Cerebellar cortex (tissue), 1 donor: ENCODE measurements at regions not wholly inside any gene's neighbourhood (a gene's known extent, or its start where the extent isn't known, plus 50 kb on each side); places are given as distances from the start of the nearest gene placed in this dataset.
"Not testable (repeated sequence)": the region's sequence is repeated elsewhere in the genome, so short reads cannot be mapped to it uniquely, and the experiment has no call there.

Source experiments
- DNase-seq: peaks from one replicate; pipeline ENCODE4 v3.0.0-alpha.2; 2015; ENCODE audit warnings: low spot score

GRCh38 chr14:25316007-25316406, 266.1 kb upstream of the STXBP6 start:
- DNase-seq, result not testable (repeated sequence)

- no peak for DNase-seq
These were observed 258.3 kb upstream of the STXBP6 start for GRCh38 chr14:25308244-25308643.

- DNase-seq, result no peak
These were observed 254.0 kb upstream of the STXBP6 start for GRCh38 chr14:25303934-25304333.

- DNase-seq, result no peak
These were observed 248.3 kb upstream of the STXBP6 start for GRCh38 chr14:25298238-25298637.

- DNase-seq, result not testable (repeated sequence)
These were observed 240.2 kb upstream of the STXBP6 start for GRCh38 chr14:25290154-25290553.

GRCh38 chr14:25274529-25274928, 224.6 kb upstream of the STXBP6 start:
- DNase-seq, result no peak

- no peak for DNase-seq
These were observed 217.2 kb upstream of the STXBP6 start for GRCh38 chr14:25267186-25267585.

- DNase-seq, result no peak
These were observed 209.5 kb upstream of the STXBP6 start for GRCh38 chr14:25259470-25259869.

- no peak for DNase-seq
These were observed 202.8 kb upstream of the STXBP6 start for GRCh38 chr14:25252793-25253192.

GRCh38 chr14:25250516-25250915, 200.6 kb upstream of the STXBP6 start:
- DNase-seq, result no peak

- no peak for DNase-seq
These were observed 197.7 kb upstream of the STXBP6 start for GRCh38 chr14:25247609-25248008.

GRCh38 chr14:25246751-25247150, 196.8 kb upstream of the STXBP6 start:
- DNase-seq, result no peak

GRCh38 chr14:25239170-25239569, 189.2 kb upstream of the STXBP6 start:
- no peak for DNase-seq

GRCh38 chr14:25237845-25238244, 187.9 kb upstream of the STXBP6 start:
- no peak for DNase-seq

GRCh38 chr14:25233613-25234012, 183.7 kb upstream of the STXBP6 start:
- DNase-seq, result no peak

- no peak for DNase-seq
These were observed 181.1 kb upstream of the STXBP6 start for GRCh38 chr14:25231004-25231403.

GRCh38 chr14:25226214-25226613, 176.3 kb upstream of the STXBP6 start:
- no peak for DNase-seq

GRCh38 chr14:25222256-25222655, 172.3 kb upstream of the STXBP6 start:
- no peak for DNase-seq

- DNase-seq, result no peak
These were observed 170.6 kb upstream of the STXBP6 start for GRCh38 chr14:25220514-25220913.

GRCh38 chr14:25215607-25216006, 165.7 kb upstream of the STXBP6 start:
- no peak for DNase-seq

- no peak for DNase-seq
These were observed 147.9 kb upstream of the STXBP6 start for GRCh38 chr14:25197885-25198284.

GRCh38 chr14:25180221-25180620, 130.3 kb upstream of the STXBP6 start:
- no peak for DNase-seq

- no peak for DNase-seq
These were observed 128.3 kb upstream of the STXBP6 start for GRCh38 chr14:25178255-25178654.

GRCh38 chr14:25150934-25151790, 101.2 kb upstream of the STXBP6 start:
- peak; percentile 27 for DNase-seq
